ENCODE measurements at regions not wholly inside any gene's neighbourhood (a gene's known extent, or its start where the extent isn't known, plus 50 kb on each side); places are given as distances from the start of the nearest gene placed in this dataset.

DNA sequence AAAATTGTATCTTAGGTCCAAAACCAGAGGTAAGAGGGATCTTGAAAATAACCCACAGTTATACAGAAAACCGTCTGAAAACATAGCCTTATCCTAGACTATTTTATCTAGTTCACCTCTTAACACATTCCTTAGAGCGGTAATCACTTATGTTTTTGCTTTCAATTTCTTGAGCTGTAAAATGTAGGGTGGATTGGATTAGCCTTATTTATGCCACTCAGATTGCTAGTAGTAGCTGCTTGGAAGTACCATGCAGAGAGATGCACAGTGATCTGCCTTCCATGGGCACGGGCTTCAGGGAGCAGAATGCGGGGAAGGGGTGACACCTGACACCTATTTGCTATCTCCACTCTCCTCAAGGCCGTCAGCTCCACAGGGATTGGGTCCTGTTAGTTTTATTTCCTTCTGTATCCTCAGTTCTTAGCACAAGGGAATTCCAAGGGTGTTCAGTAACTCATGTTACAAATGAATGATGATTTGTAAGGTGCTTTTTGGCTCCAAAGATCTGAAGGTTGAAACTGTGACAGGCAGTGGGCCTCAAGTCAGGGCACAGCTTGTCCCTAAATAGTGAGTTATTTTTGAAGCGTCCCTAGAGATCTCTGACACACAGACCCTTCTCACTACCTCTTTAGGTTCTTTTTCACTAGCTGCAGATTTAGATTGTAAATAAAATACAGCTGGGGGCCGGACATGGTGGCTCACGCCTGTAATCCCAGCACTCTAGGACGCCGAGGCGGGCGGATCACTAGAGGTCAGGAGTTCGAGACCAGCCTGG is 64.0 kb upstream of the PMAIP1 start:
- Histone ChIP-seq H3K4me3 (no peak overlapping the region), H3K36me3 (ENCODE audit: control insufficient read depth in 2 of 2, insufficient read depth in 2 of 2, low read length in 1 of 2) (no peaks in the 10 kb centered on the region), H2AFZ (ENCODE audit: control insufficient read depth, low read depth, low read length) (peak overlapping the region; percentile 54), H3K27ac (ENCODE audit: control insufficient read depth, insufficient read depth) (peak overlapping the region; percentile 41), H3K9me3 (replicated peaks; ENCODE audit: control insufficient read depth, insufficient read depth, low read length) (no peaks in the 10 kb centered on the region), H4K20me1 (ENCODE audit: control insufficient read depth, insufficient read depth) (no peaks in the 10 kb centered on the region), H3K4me1 (ENCODE audit: control insufficient read depth, insufficient read depth, low read length) (peaks cover 31% of the 10 kb centered on the region), H3K4me2 (ENCODE audit: control insufficient read depth, insufficient read depth) (peak overlapping the region; percentile 69), H3K9ac (ENCODE audit: control insufficient read depth, insufficient read depth, low read length) (peak overlapping the region; percentile 44), H3K27me3 (replicated peaks in 1 of 2; ENCODE audit: control insufficient read depth in 2 of 2, insufficient read depth in 2 of 2, low read length in 1 of 2) (no peaks in the 10 kb centered on the region), H3K79me2 (ENCODE audit: control insufficient read depth, insufficient read depth, low read length) (no peaks in the 10 kb centered on the region)
- ChIA-PET CTCF (interaction anchor here (0.7 to 8.1 kb wide), 21 partner anchors 8 to 720 kb away, joined by 3 to 235 read pairs (median 6); no protein-coding TSS in a partner anchor), POLR2A (interaction anchor here (1.1 to 4.0 kb wide), 13 partner anchors 9 to 159 kb away, joined by 3 to 24 read pairs (median 4); partner anchors contain the start of gene PMAIP1), RAD21 (ENCODE audit: unreplicated experiment) (interaction anchor here (0.6 to 9.1 kb wide), 27 partner anchors 9 to 204 kb away, joined by 3 to 85 read pairs (median 7); partner anchors contain the start of gene PMAIP1), SMC1A (ENCODE audit: uncharacterized antibody, unreplicated experiment) (interaction anchor here (0.8 to 9.7 kb wide), 28 partner anchors 9 to 726 kb away, joined by 3 to 118 read pairs (median 8); partner anchors contain the start of gene PMAIP1)
- no TSS peak for BruUV-seq (replicated peaks)
- ATAC-seq (peak; percentile 59), DNase-seq (ENCODE audit: low read depth, low spot score) (no peak), FAIRE-seq (no peak)
- 29% methylated on average over 13 of the region's 13 CpGs for WGBS (ENCODE audit: insufficient coverage, insufficient replicate concordance, low lambda C conversion rate, missing lambda C conversion rate)
- TF ChIP-seq EP300 (IDR thresholded peaks at IDR 0.05; ENCODE audit: borderline replicate concordance in 1 of 2, control insufficient read depth in 1 of 2, low read depth in 2 of 2, low read length in 2 of 2) (peak in 1 of 2 experiments; percentile 75; a peak in 1 of 4 replicates), TAF1 (IDR thresholded peaks at IDR 0.05; ENCODE audit: borderline replicate concordance, low read depth, low read length) (no peak), SP1 (IDR thresholded peaks at IDR 0.05; ENCODE audit: low read depth, low read length) (peak; percentile 46), MEF2A (IDR thresholded peaks at IDR 0.05; ENCODE audit: insufficient read depth, low read depth, low read length) (peak; percentile 72; the same call in 1 of the 2 replicates), SPI1 (IDR thresholded peaks at IDR 0.05; ENCODE audit: borderline replicate concordance, insufficient read depth, low read depth, low read length) (peak; percentile 15; the same call in 1 of the 2 replicates), ZNF217 (IDR thresholded peaks at IDR 0.05) (0 out of 2 replicates have a peak, but pooled peaks have one; percentile 36), MEF2B (IDR thresholded peaks at IDR 0.05; ENCODE audit: partially characterized antibody, poor library complexity, severe bottlenecking) (peak; percentile 91), IKZF1 (conservative IDR thresholded peaks at IDR 0.05) (peak; percentile 68), ZSCAN29 (IDR thresholded peaks at IDR 0.05) (no peak), NFYB (IDR thresholded peaks at IDR 0.05; ENCODE audit: insufficient read depth, low read depth, low read length) (no peak), EED (IDR thresholded peaks at IDR 0.05; ENCODE audit: low read depth) (peak; percentile 42; the same call in 1 of the 2 replicates), IKZF2 (IDR thresholded peaks at IDR 0.05) (peak; percentile 72 to 75), BHLHE40 (IDR thresholded peaks at IDR 0.05; ENCODE audit: borderline replicate concordance in 1 of 2, low read depth in 2 of 2, low read length in 1 of 2) (peak in 1 of 2 experiments; percentile 25; a peak in 1 of 4 replicates), CHD2 (IDR thresholded peaks at IDR 0.05; ENCODE audit: borderline replicate concordance, low read depth, low read length) (no peak), BMI1 (IDR thresholded peaks at IDR 0.05; ENCODE audit: borderline replicate concordance) (no peak)
- TF ChIP-seq, protein P1, sequence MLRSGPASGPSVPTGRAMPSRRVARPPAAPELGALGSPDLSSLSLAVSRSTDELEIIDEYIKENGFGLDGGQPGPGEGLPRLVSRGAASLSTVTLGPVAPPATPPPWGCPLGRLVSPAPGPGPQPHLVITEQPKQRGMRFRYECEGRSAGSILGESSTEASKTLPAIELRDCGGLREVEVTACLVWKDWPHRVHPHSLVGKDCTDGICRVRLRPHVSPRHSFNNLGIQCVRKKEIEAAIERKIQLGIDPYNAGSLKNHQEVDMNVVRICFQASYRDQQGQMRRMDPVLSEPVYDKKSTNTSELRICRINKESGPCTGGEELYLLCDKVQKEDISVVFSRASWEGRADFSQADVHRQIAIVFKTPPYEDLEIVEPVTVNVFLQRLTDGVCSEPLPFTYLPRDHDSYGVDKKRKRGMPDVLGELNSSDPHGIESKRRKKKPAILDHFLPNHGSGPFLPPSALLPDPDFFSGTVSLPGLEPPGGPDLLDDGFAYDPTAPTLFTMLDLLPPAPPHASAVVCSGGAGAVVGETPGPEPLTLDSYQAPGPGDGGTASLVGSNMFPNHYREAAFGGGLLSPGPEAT (IDR thresholded peaks at IDR 0.05; ENCODE audit: low read depth) = peak; percentile 34; the same call in 1 of the 2 replicates
- TF ChIP-seq, protein P2, sequence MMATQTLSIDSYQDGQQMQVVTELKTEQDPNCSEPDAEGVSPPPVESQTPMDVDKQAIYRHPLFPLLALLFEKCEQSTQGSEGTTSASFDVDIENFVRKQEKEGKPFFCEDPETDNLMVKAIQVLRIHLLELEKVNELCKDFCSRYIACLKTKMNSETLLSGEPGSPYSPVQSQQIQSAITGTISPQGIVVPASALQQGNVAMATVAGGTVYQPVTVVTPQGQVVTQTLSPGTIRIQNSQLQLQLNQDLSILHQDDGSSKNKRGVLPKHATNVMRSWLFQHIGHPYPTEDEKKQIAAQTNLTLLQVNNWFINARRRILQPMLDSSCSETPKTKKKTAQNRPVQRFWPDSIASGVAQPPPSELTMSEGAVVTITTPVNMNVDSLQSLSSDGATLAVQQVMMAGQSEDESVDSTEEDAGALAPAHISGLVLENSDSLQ (IDR thresholded peaks at IDR 0.05) = peak; percentile 58
- in situ Hi-C loops (cut with MboI) (loop anchor here (10.0 kb wide), 2 partner anchors 129 to 719 kb away; no protein-coding TSS in a partner anchor), intact Hi-C loops (cut with micrococcal nuclease; ENCODE audit: unreplicated experiment) (loop anchor here (2.0 to 10.0 kb wide), 7 partner anchors 41 to 712 kb away; no protein-coding TSS in a partner anchor)

All from GM12878 (cell line).